Left renal cortex interstitium (tissue), 4 donors: ENCODE measurements at regions not wholly inside any gene's neighbourhood (a gene's known extent, or its start where the extent isn't known, plus 50 kb on each side); places are given as distances from the start of the nearest gene placed in this dataset.
"Not testable (repeated sequence)": the region's sequence is repeated elsewhere in the genome, so short reads cannot be mapped to it uniquely, and the experiment has no call there.

Experiments
- DNase-seq, 4 donors: peaks; one replicate each; pipeline ENCODE4 v3.0.0-alpha.2; 2013; ENCODE audit warnings: low read depth in 4 of 4, low spot score in 2 of 4, missing footprints in 1 of 4

- no peak for DNase-seq
These were observed 402.5 kb downstream of the STK39 start for GRCh38 chr2:167844714-167845530.

- DNase-seq = no peak
These were observed 403.7 kb downstream of the STK39 start for GRCh38 chr2:167843657-167844056.

GRCh38 chr2:167843217-167843616 is 404.2 kb downstream of the STK39 start:
- no peak for DNase-seq

- no peak for DNase-seq
These were observed 405.3 kb downstream of the STK39 start for GRCh38 chr2:167842047-167842446.

- DNase-seq = not testable (repeated sequence)
These were observed 412.1 kb downstream of the STK39 start for GRCh38 chr2:167835290-167835689.

GRCh38 chr2:167834707-167835106 is 412.7 kb downstream of the STK39 start:
- no peak for DNase-seq

GRCh38 chr2:167833294-167833693 is 414.1 kb downstream of the STK39 start:
- DNase-seq = no peak

- no peak for DNase-seq
These were observed 414.5 kb downstream of the STK39 start for GRCh38 chr2:167832868-167833287.

- no peak for DNase-seq
These were observed 419.9 kb downstream of the STK39 start for GRCh38 chr2:167827352-167828097.

- DNase-seq = no peak
These were observed 420.5 kb downstream of the STK39 start for GRCh38 chr2:167826906-167827305.

GRCh38 chr2:167825664-167826063 is 421.7 kb downstream of the STK39 start:
- no peak for DNase-seq

GRCh38 chr2:167822690-167823465 is 424.5 kb downstream of the STK39 start:
- DNase-seq = no peak

GRCh38 chr2:167820488-167820887 is 426.9 kb downstream of the STK39 start:
- DNase-seq = no peak

GRCh38 chr2:167818521-167818920 is 428.9 kb downstream of the STK39 start:
- DNase-seq = no peak

GRCh38 chr2:167817908-167818307 is 429.5 kb downstream of the STK39 start:
- DNase-seq = no peak

- DNase-seq = no peak
These were observed 430.0 kb downstream of the STK39 start for GRCh38 chr2:167817422-167817821.

- DNase-seq = no peak
These were observed 430.5 kb downstream of the STK39 start for GRCh38 chr2:167816874-167817290.

- no peak for DNase-seq
These were observed 432.3 kb downstream of the STK39 start for GRCh38 chr2:167814881-167815718.

GRCh38 chr2:167814482-167814880 is 432.9 kb downstream of the STK39 start:
- DNase-seq = not testable (repeated sequence)

GRCh38 chr2:167809799-167810198 is 437.6 kb downstream of the STK39 start:
- DNase-seq = not testable (repeated sequence)
